ENCODE measurements at regions not wholly inside any gene's neighbourhood (a gene's known extent, or its start where the extent isn't known, plus 50 kb on each side); places are given as distances from the start of the nearest gene placed in this dataset.

- H3K27ac ChIP-seq (ENCODE audit: low read depth, low read length): no peak overlapping the region
- RAD21 ChIA-PET (ENCODE audit: low non-redundant PET in 1 of 2, low total read pairs in 2 of 2, uncharacterized antibody in 2 of 2, unreplicated experiment in 2 of 2): no interaction called here
- TF ChIP-seq POLR2AphosphoS5 (IDR thresholded peaks at IDR 0.05; ENCODE audit: low read depth, low read length) (no peak), SIN3A (IDR thresholded peaks at IDR 0.05; ENCODE audit: low read depth) (no peak), ATF3 (IDR thresholded peaks at IDR 0.05) (no peak), CEBPB (IDR thresholded peaks at IDR 0.05; ENCODE audit: low read depth) (no peak), ZBTB33 (IDR thresholded peaks at IDR 0.05; ENCODE audit: extremely low read depth, insufficient replicate concordance, low read length) (no peak)
- H4K20me1 ChIP-seq (ENCODE audit: insufficient read depth): no peaks in the 10 kb centered on the region
- no peak for DNase-seq (ENCODE audit: low read depth, low spot score)
- ATAC-seq: no peak
- H3K36me3 ChIP-seq (ENCODE audit: control insufficient read depth in 1 of 2, insufficient read depth in 2 of 2, low read length in 2 of 2): no peaks in the 10 kb centered on the region
- intact Hi-C loops (cut with micrococcal nuclease): no loop called here
- H3K4me3 ChIP-seq (replicated peaks in 1 of 2; ENCODE audit: low read depth in 1 of 2, low read length in 2 of 2): no peak overlapping the region
- H3K9me2 ChIP-seq (ENCODE audit: insufficient read depth): no peaks in the 10 kb centered on the region
- POLR2A ChIA-PET: no interaction called here
- H2AFZ ChIP-seq (ENCODE audit: low read depth, low read length, poor library complexity, severe bottlenecking): no peak overlapping the region
- no peaks in the 10 kb centered on the region for H3K9me3 ChIP-seq (ENCODE audit: control insufficient read depth in 1 of 2, insufficient read depth in 1 of 2, low read depth in 1 of 2, low read length in 2 of 2)
- BruUV-seq (replicated peaks): no TSS peak
- H3K79me2 ChIP-seq (ENCODE audit: insufficient read depth, low read length): no peaks in the 10 kb centered on the region
- no peaks in the 10 kb centered on the region for H3K4me1 ChIP-seq (ENCODE audit: control insufficient read depth in 1 of 2, insufficient read depth in 2 of 2, low read length in 2 of 2)
- no peak overlapping the region for H3K4me2 ChIP-seq (ENCODE audit: low read length)
- peaks cover 2% of the 10 kb centered on the region; the same call in 1 of the 2 replicates for H3K27me3 ChIP-seq (ENCODE audit: insufficient read depth, low read length)
- H3K9ac ChIP-seq (ENCODE audit: low read length): no peak overlapping the region
- CTCF ChIA-PET: no interaction called here
These were observed 419.8 kb upstream of the NFIA start for GRCh38 chr1:60662486-60663044.

DNA sequence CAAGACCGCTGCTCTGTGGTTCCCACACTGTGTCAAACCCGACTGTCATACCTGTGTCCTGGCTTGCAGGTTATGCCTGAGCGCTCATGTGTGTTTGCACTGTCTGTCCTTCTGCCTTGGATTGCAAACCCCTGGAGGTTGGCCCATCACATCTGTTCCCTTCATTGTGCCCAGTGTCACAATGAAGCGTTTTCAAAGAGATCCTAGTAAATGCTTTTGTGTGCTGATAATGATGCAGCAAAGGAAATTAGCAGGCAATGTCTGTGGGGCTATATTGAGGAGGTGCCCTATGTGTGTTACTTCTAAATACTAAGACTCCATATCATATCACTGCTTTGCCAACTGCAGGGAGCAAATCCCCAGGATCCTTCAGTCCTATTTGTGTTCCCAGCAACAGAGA is 424.4 kb upstream of the NFIA start:
- no peak overlapping the region for H3K27ac ChIP-seq (ENCODE audit: low read depth, low read length)
- POLR2A ChIA-PET: no interaction called here
- no peaks in the 10 kb centered on the region for H4K20me1 ChIP-seq (ENCODE audit: insufficient read depth)
- no peak overlapping the region for H2AFZ ChIP-seq (ENCODE audit: low read depth, low read length, poor library complexity, severe bottlenecking)
- no peak overlapping the region for H3K4me2 ChIP-seq (ENCODE audit: low read length)
- ATAC-seq: no peak
- DNase-seq (ENCODE audit: low read depth, low spot score): no peak
- TF ChIP-seq EZH2 (IDR thresholded peaks at IDR 0.05) (no peak), EGR1 (IDR thresholded peaks at IDR 0.05; ENCODE audit: low read depth) (no peak), ZFX (IDR thresholded peaks at IDR 0.05) (no peak), CBX3 (IDR thresholded peaks at IDR 0.05; ENCODE audit: low read depth) (no peak), POLR2A (IDR thresholded peaks at IDR 0.05; ENCODE audit: borderline replicate concordance, extremely low read depth, insufficient read depth, insufficient read length) (no peak), EZH2phosphoT487 (IDR thresholded peaks at IDR 0.05; ENCODE audit: borderline replicate concordance) (no peak), SP1 (IDR thresholded peaks at IDR 0.05; ENCODE audit: low read depth) (no peak), TCF7L2 (IDR thresholded peaks at IDR 0.05; ENCODE audit: borderline replicate concordance, extremely low read depth, insufficient read depth, insufficient read length) (no peak), CEBPB (IDR thresholded peaks at IDR 0.05; ENCODE audit: low read depth) (no peak), ELF1 (IDR thresholded peaks at IDR 0.05; ENCODE audit: borderline replicate concordance, low read depth) (no peak), RAD21 (IDR thresholded peaks at IDR 0.05; ENCODE audit: low read depth) (no peak)
- TF ChIP-seq, protein P1, sequence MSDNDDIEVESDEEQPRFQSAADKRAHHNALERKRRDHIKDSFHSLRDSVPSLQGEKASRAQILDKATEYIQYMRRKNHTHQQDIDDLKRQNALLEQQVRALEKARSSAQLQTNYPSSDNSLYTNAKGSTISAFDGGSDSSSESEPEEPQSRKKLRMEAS (IDR thresholded peaks at IDR 0.05): no peak
- H3K36me3 ChIP-seq (ENCODE audit: control insufficient read depth in 1 of 2, insufficient read depth in 2 of 2, low read length in 2 of 2): no peaks in the 10 kb centered on the region
- no peaks in the 10 kb centered on the region for H3K9me3 ChIP-seq (ENCODE audit: control insufficient read depth in 1 of 2, insufficient read depth in 1 of 2, low read depth in 1 of 2, low read length in 2 of 2)
- no peaks in the 10 kb centered on the region for H3K79me2 ChIP-seq (ENCODE audit: insufficient read depth, low read length)
- CTCF ChIA-PET: no interaction called here
- H3K4me1 ChIP-seq (ENCODE audit: control insufficient read depth in 1 of 2, insufficient read depth in 2 of 2, low read length in 2 of 2): no peaks in the 10 kb centered on the region
- intact Hi-C loops (cut with micrococcal nuclease): no loop called here
- no TSS peak for BruUV-seq (replicated peaks)
- H3K4me3 ChIP-seq (replicated peaks in 1 of 2; ENCODE audit: low read depth in 1 of 2, low read length in 2 of 2): no peak overlapping the region
- no peak overlapping the region for H3K9ac ChIP-seq (ENCODE audit: low read length)
- peaks cover 2% of the 10 kb centered on the region; the same call in 1 of the 2 replicates for H3K27me3 ChIP-seq (ENCODE audit: insufficient read depth, low read length)
- RAD21 ChIA-PET (ENCODE audit: low non-redundant PET in 1 of 2, low total read pairs in 2 of 2, uncharacterized antibody in 2 of 2, unreplicated experiment in 2 of 2): no interaction called here
- no peaks in the 10 kb centered on the region for H3K9me2 ChIP-seq (ENCODE audit: insufficient read depth)

Measured in HCT116 (cell line).